PFSK-1 (cell line): ENCODE measurements at regions not wholly inside any gene's neighbourhood (a gene's known extent, or its start where the extent isn't known, plus 50 kb on each side); places are given as distances from the start of the nearest gene placed in this dataset.

Experiments used
- FOXP2 ChIP-seq: optimal IDR thresholded peaks from 2 replicates; pipeline ENCODE3; 2011; ENCODE audit warnings: borderline replicate concordance, control low read depth, inconsistent platforms; ENCODE audit not compliant: insufficient read depth; ENCODE audit errors: extremely low read length, extremely low read depth
- POLR2AphosphoS5 ChIP-seq: IDR thresholded peaks from 2 replicates; pipeline ENCODE4 v1.6.1; 2012; ENCODE audit warnings: low read depth, mild to moderate bottlenecking, control low read depth, low read length, moderate library complexity
- REST ChIP-seq, 2 experiments: IDR thresholded peaks; 2 replicates each; pipeline versions ENCODE4 v1.6.1 to v1.8.0; 2011 to 2012; ENCODE audit warnings: low read depth in 2 of 2, low read length in 2 of 2, control low read depth in 1 of 2, inconsistent platforms in 1 of 2, mild to moderate bottlenecking in 1 of 2, moderate library complexity in 1 of 2; ENCODE audit not compliant: insufficient read depth in 1 of 2
- SIN3A ChIP-seq: IDR thresholded peaks from 2 replicates; pipeline ENCODE4 v1.6.1; 2012; ENCODE audit warnings: mild to moderate bottlenecking, low read length, moderate library complexity, borderline replicate concordance; ENCODE audit not compliant: insufficient read depth
- TAF1 ChIP-seq: IDR thresholded peaks from 2 replicates; pipeline ENCODE4 v1.6.1; 2012; ENCODE audit warnings: low read length, control low read depth, borderline replicate concordance; ENCODE audit not compliant: insufficient read depth

- TF ChIP-seq POLR2AphosphoS5: no peak
- no peak for TF ChIP-seq SIN3A
- no peak for TF ChIP-seq REST (IDR thresholded peaks at IDR 0.05; ENCODE audit: insufficient read depth in 1 of 2, low read depth in 2 of 2, low read length in 2 of 2)
- no peak for TF ChIP-seq FOXP2
- no peak for TF ChIP-seq TAF1
Observed at GRCh38 chr20:63134201-63134612, 81.7 kb downstream of the YTHDF1 start.

GRCh38 chr20:63133481-63134091, 82.3 kb downstream of the YTHDF1 start:
- TF ChIP-seq REST (IDR thresholded peaks at IDR 0.05; ENCODE audit: insufficient read depth in 1 of 2, low read depth in 2 of 2, low read length in 2 of 2): no peak
- no peak for TF ChIP-seq SIN3A
- TF ChIP-seq FOXP2: no peak
- TF ChIP-seq TAF1: no peak
- no peak for TF ChIP-seq POLR2AphosphoS5

GRCh38 chr20:63132715-63133471, 83.0 kb downstream of the YTHDF1 start:
- no peak for TF ChIP-seq POLR2AphosphoS5
- no peak for TF ChIP-seq REST (IDR thresholded peaks at IDR 0.05; ENCODE audit: insufficient read depth in 1 of 2, low read depth in 2 of 2, low read length in 2 of 2)
- no peak for TF ChIP-seq FOXP2
- TF ChIP-seq TAF1: no peak
- TF ChIP-seq SIN3A: no peak

DNA sequence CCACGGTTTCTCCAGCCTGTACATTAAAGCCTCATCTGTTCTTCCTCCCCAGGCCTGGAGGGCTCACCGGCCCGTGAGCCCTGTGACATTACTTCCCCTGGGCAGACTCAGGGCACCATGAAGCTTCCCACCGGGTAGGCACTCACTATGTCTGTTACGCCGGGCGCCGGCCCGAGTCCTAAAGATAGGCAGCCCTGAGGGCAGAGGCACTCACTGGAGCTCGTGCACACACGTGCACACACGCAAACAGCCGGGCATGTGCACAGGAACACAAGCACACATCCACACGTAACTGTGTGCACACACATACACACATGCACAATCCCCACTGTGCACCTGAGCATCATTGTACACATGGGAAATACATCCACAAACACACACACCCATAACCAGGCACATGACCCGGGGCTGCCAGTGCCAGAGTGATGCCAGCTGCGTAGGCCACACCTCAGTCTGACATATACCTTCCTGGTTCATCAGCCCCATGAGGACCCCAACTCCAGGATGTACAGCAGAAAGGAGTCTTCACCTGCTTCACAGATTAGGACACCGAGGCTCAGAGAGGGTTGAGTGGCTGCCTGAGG, 83.7 kb downstream of the YTHDF1 start:
- TF ChIP-seq REST (IDR thresholded peaks at IDR 0.05; ENCODE audit: insufficient read depth in 1 of 2, low read depth in 2 of 2, low read length in 2 of 2): no peak
- TF ChIP-seq SIN3A: no peak
- TF ChIP-seq FOXP2: no peak
- no peak for TF ChIP-seq POLR2AphosphoS5
- TF ChIP-seq TAF1: no peak
